ENCODE measurements at regions not wholly inside any gene's neighbourhood (a gene's known extent, or its start where the extent isn't known, plus 50 kb on each side); places are given as distances from the start of the nearest gene placed in this dataset.

- TF ChIP-seq HMGA1 (CRISPR knock-in tag; conservative IDR thresholded peaks at IDR 0.05) (no peak), ZFYVE20 (CRISPR knock-in tag; IDR thresholded peaks at IDR 0.05; ENCODE audit: borderline replicate concordance, low read depth) (no peak), HCFC1 (IDR thresholded peaks at IDR 0.05; ENCODE audit: low read depth, low read length) (no peak), ZMYM4 (CRISPR knock-in tag; IDR thresholded peaks at IDR 0.05) (peak; percentile 65; the same call in 1 of the 2 replicates), ARNTL (CRISPR knock-in tag; IDR thresholded peaks at IDR 0.05) (no peak), NR2C2 (CRISPR knock-in tag; IDR thresholded peaks at IDR 0.05; ENCODE audit: borderline replicate concordance) (no peak), BRF2 (CRISPR knock-in tag; IDR thresholded peaks at IDR 0.05) (no peak), ZNF790 (CRISPR knock-in tag; IDR thresholded peaks at IDR 0.05; ENCODE audit: borderline replicate concordance) (no peak), SP2 (CRISPR knock-in tag; IDR thresholded peaks at IDR 0.05) (no peak), ARID5B (CRISPR knock-in tag; IDR thresholded peaks at IDR 0.05) (peak; percentile 58; the same call in 1 of the 2 replicates), ZNF333 (CRISPR knock-in tag; IDR thresholded peaks at IDR 0.05; ENCODE audit: borderline replicate concordance) (no peak), AKNA (CRISPR knock-in tag; IDR thresholded peaks at IDR 0.05; ENCODE audit: borderline replicate concordance) (no peak), POLR2AphosphoS5 (IDR thresholded peaks at IDR 0.05; ENCODE audit: low read depth, low read length) (no peak), SAFB2 (CRISPR knock-in tag; IDR thresholded peaks at IDR 0.05; ENCODE audit: borderline replicate concordance, low read depth) (no peak), ZBTB46 (CRISPR knock-in tag; IDR thresholded peaks at IDR 0.05; ENCODE audit: borderline replicate concordance) (no peak), KLF11 (CRISPR knock-in tag; IDR thresholded peaks at IDR 0.05) (no peak), ZNF766 (CRISPR knock-in tag; IDR thresholded peaks at IDR 0.05; ENCODE audit: borderline replicate concordance) (no peak)
Observed at GRCh38 chr16:85181739-85182129, 69.5 kb upstream of the CIBAR2 start (continued).
